ENCODE measurements at regions not wholly inside any gene's neighbourhood (a gene's known extent, or its start where the extent isn't known, plus 50 kb on each side); places are given as distances from the start of the nearest gene placed in this dataset.

- no peak for DNase-seq (ENCODE audit: low read depth in 2 of 2)
- TF ChIP-seq CTCF (IDR thresholded peaks at IDR 0.05; ENCODE audit: low read depth, low read length), result no peak
- H3K4me3 ChIP-seq (replicated peaks in 1 of 2; ENCODE audit: low read depth in 2 of 2, low read length in 2 of 2), result no peak overlapping the region
These were observed 1030.7 kb downstream of the NLGN4Y start for GRCh38 chrY:15554991-15555390.

GRCh38 chrY:15559169-15559568 is 1034.8 kb downstream of the NLGN4Y start:
- no peak for TF ChIP-seq CTCF (IDR thresholded peaks at IDR 0.05; ENCODE audit: low read depth, low read length)
- no peak for DNase-seq (ENCODE audit: low read depth in 2 of 2)
- H3K4me3 ChIP-seq (replicated peaks in 1 of 2; ENCODE audit: low read depth in 2 of 2, low read length in 2 of 2), result no peak overlapping the region

GRCh38 chrY:15560840-15561239 is 1036.5 kb downstream of the NLGN4Y start:
- DNase-seq (ENCODE audit: low read depth in 2 of 2), result no peak
- no peak for TF ChIP-seq CTCF (IDR thresholded peaks at IDR 0.05; ENCODE audit: low read depth, low read length)
- H3K4me3 ChIP-seq (replicated peaks in 1 of 2; ENCODE audit: low read depth in 2 of 2, low read length in 2 of 2), result no peak overlapping the region

GRCh38 chrY:15561501-15562289 is 1037.4 kb downstream of the NLGN4Y start:
- TF ChIP-seq CTCF (IDR thresholded peaks at IDR 0.05; ENCODE audit: low read depth, low read length), result no peak

GRCh38 chrY:15577886-15578285 is 1053.6 kb downstream of the NLGN4Y start:
- no peak for DNase-seq (ENCODE audit: low read depth in 2 of 2)
- TF ChIP-seq CTCF (IDR thresholded peaks at IDR 0.05; ENCODE audit: low read depth, low read length), result no peak
- H3K4me3 ChIP-seq (replicated peaks in 1 of 2; ENCODE audit: low read depth in 2 of 2, low read length in 2 of 2), result no peak overlapping the region

More at GRCh38 chrY:15561501-15562289, 1037.4 kb downstream of the NLGN4Y start:
- DNase-seq (ENCODE audit: low read depth in 2 of 2), result no peak
- no peak overlapping the region for H3K4me3 ChIP-seq (replicated peaks in 1 of 2; ENCODE audit: low read depth in 2 of 2, low read length in 2 of 2)

GRCh38 chrY:15578761-15579160 is 1054.4 kb downstream of the NLGN4Y start:
- H3K4me3 ChIP-seq (replicated peaks in 1 of 2; ENCODE audit: low read depth in 2 of 2, low read length in 2 of 2), result no peak overlapping the region
- peak in 1 of 2 donors; percentile 3 for DNase-seq (ENCODE audit: low read depth in 2 of 2)
- no peak for TF ChIP-seq CTCF (IDR thresholded peaks at IDR 0.05; ENCODE audit: low read depth, low read length)

GRCh38 chrY:15579245-15579644 is 1054.9 kb downstream of the NLGN4Y start:
- TF ChIP-seq CTCF (IDR thresholded peaks at IDR 0.05; ENCODE audit: low read depth, low read length), result no peak
- no peak for DNase-seq (ENCODE audit: low read depth in 2 of 2)
- no peak overlapping the region for H3K4me3 ChIP-seq (replicated peaks in 1 of 2; ENCODE audit: low read depth in 2 of 2, low read length in 2 of 2)

Measured in cardiac fibroblast (primary cell).